Body of pancreas (tissue), 4 donors: ENCODE measurements at regions not wholly inside any gene's neighbourhood (a gene's known extent, or its start where the extent isn't known, plus 50 kb on each side); places are given as distances from the start of the nearest gene placed in this dataset.

ENCODE experiments used
- POLR2A ChIP-seq, 3 donors: fragments of 450-650 bp; IDR thresholded peaks; one replicate each; pipeline ENCODE4 v1.6.1; 2016; ENCODE audit warnings: antibody characterized with exemption in 3 of 3, mild to moderate bottlenecking in 2 of 3
- TF ChIP-seq, protein P1 (sequence below), 7 experiments: fragments of 450-650 bp in 4 of 7; fragments of 200-600 bp in 3 of 7; sonication (generic) in 3 of 7; IDR thresholded peaks; one replicate each; pipeline ENCODE4 v1.5.1; 2016 to 2019; ENCODE audit warnings: antibody characterized with exemption in 7 of 7

- TF ChIP-seq, protein P1, sequence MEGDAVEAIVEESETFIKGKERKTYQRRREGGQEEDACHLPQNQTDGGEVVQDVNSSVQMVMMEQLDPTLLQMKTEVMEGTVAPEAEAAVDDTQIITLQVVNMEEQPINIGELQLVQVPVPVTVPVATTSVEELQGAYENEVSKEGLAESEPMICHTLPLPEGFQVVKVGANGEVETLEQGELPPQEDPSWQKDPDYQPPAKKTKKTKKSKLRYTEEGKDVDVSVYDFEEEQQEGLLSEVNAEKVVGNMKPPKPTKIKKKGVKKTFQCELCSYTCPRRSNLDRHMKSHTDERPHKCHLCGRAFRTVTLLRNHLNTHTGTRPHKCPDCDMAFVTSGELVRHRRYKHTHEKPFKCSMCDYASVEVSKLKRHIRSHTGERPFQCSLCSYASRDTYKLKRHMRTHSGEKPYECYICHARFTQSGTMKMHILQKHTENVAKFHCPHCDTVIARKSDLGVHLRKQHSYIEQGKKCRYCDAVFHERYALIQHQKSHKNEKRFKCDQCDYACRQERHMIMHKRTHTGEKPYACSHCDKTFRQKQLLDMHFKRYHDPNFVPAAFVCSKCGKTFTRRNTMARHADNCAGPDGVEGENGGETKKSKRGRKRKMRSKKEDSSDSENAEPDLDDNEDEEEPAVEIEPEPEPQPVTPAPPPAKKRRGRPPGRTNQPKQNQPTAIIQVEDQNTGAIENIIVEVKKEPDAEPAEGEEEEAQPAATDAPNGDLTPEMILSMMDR (IDR thresholded peaks at IDR 0.05), result no peak
- TF ChIP-seq POLR2A (IDR thresholded peaks at IDR 0.05), result no peak
Observed at GRCh38 chr6:220312-220711, 72.0 kb upstream of the DUSP22 start.
